ENCODE measurements at regions not wholly inside any gene's neighbourhood (a gene's known extent, or its start where the extent isn't known, plus 50 kb on each side); places are given as distances from the start of the nearest gene placed in this dataset.

DNA sequence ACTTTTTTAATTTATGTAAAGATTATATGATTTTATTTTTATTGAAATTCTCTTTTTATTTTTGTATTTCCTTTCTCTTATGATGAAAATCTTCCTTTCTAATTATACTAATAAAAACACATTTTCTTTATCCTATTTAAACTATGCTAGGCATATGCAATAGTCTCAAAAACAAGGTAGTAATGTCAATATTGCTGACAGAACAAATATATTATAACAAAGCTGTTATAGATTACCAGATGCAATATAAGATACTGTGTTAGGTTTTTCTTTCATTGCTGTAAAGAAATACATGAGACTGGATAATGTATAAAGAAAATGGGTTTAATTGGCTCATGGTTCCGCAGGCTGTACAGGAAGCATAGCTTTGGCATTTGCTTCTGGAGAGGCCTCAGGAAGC lies 631.2 kb upstream of the SOX11 start:
- DNase-seq (ENCODE audit: low read depth in 2 of 2), result no peak

DNA sequence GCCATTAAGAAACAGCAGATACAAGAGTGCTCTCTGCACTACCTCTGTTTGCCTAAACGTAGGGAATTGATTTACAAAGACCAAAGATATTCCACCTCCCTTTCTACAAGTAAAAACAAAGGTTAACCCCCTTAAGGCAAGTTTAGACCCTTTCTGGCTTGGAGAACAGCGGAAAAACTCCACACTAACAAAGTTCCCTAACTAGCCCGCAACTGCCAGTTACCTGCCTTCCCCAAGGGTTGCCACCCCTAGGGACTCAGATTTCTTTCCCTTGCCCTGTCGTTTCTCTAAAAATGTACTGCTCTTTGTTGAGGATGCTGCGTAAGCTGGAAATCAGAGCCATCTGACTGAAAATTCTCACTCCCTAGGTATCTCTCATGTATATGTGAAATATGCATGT lies 627.5 kb upstream of the SOX11 start:
- DNase-seq (ENCODE audit: low read depth in 2 of 2), result no peak

DNA sequence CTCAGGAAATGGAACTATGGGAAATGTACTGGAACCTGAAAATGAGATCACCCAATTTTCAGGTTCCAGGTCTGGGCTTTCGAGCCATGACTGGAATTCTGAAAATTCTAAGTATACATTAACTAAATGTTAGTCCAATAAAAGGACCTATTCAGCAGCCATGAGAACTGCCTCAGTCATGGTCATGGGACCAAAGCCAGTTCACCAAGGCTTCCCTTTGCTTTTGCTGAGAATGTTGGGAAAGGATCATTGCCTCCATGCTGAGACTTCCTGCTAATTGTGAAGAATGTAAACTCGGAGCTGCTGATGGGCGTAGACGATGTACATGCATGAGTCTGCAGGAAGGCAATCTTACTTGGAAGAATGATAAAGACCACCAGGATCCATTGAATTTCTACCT lies 624.4 kb upstream of the SOX11 start:
- DNase-seq (ENCODE audit: low read depth in 2 of 2), result no peak

DNA sequence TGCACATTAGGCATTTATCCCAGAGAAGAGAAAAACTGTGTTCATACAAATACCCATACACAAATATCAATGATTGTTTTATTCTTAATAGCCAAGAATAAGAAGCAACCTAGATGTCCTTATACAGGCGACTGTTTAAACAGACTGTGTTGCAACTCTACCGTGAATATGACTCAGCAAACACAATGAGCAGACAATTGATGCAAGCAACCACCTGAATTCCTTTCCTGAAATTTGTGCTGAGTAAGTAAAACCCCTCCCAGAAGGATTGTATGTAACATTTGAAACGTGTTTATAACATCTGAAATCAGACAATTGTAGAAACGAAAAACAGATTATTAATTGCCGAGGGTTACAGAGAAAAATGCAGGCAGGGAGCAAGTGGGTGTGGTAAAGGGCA lies 621.9 kb upstream of the SOX11 start:
- DNase-seq (ENCODE audit: low read depth in 2 of 2), result no peak

DNA sequence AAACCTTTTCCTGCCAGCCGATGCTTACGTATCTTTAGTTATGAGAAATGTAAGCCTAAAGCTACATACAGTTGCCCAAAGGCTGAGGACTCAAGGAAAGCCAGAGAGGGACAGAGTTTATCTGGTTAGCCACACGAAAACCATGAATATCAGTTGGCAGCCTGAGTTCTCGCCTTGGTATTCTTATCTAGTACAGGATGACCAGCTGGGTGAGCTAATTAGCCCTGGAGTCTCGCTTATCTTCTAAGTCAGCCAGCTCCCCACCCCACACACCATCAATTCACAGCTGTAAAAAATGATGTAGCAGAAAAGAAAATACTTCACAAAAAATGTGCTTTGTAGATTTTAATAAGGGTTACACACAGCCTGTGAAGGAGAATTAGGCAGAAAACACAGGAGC lies 617.5 kb upstream of the SOX11 start:
- no peak for DNase-seq (ENCODE audit: low read depth in 2 of 2)

DNA sequence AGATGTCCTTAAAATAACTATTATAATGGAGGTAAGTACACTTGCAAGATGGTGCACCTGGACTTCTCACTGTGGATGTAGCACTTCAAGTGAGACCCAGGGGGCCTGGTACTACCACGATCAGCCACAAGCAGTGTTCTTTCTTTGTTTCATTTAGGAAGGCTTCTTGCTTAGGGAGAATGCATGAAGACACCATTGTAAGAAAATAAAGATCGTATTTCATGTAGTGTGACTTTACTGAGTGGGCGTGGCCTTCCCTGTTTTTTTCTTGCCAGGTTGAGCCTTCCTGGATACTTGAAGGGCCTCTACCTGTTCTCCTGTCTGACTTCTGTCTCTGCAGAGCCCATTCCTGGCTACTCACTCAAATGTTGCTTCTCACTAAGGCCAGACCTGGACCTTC lies 615.6 kb upstream of the SOX11 start:
- no peak for DNase-seq (ENCODE audit: low read depth in 2 of 2)

DNA sequence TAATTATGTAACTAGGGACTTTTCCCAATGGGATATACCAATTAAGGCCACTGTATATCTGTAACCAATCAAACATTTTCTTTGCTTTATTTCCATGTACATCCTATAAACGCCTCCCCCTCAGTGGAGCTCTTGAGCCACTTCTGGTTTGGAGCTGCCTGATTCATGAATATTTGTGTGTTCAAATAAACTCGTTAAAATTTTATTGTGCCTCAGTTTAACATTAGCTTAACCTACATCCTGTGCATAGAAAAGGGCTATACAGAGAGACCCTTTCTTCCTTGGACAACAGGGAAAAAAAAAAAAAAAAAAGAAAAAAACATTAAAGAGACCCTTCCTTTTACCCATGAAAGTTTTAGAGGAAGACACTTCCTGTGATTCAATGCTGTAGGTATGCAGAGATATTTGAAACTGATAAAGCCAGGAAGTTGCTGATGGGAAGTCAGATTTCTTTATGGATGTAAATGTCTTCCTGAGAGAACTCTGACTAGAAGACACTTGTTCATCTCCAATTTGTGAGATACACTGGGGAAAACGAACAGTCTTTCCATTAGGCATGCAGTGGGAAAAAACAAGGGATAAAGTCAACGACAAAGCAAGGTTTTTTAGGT lies 614.6 kb upstream of the SOX11 start:
- DNase-seq (ENCODE audit: low read depth in 2 of 2), result no peak

DNA sequence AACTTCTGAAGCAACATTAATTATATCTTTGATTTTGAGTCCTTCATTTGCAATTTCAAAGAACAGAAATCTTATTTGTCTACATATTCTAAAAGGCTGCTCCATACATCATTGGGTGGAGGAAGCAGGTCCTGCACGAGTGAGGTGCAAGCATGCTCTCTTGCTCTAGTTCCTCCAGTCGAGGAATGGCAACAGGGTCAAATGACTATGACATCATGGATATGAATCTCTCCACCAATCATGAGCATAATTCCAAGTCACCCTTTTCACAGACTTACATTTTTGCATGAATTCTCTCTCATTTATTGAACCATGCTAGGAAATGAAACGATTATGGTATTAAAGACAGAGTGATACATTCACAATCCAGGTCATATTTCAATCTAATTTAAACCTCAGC lies 608.8 kb upstream of the SOX11 start:
- DNase-seq (ENCODE audit: low read depth in 2 of 2), result no peak

DNA sequence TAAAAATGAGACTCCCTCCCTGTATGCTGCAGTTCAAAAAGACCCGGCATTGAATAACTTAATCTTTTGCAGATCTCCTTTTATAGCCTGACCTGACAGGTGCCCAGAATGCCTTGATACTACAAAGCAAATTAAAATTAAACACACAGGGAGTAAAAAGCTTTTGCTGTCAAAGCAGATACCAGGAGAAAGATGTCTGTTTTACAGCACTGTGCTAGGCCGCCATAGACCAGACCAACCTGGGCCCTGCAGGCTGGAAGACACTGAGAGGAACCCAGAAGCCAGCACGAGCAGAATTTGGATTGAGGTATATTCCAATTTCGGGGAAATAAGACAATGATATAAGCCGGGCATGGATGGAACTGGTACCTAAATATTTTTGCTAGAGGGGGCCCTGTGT lies 602.8 kb upstream of the SOX11 start:
- DNase-seq (ENCODE audit: low read depth in 2 of 2), result no peak

DNA sequence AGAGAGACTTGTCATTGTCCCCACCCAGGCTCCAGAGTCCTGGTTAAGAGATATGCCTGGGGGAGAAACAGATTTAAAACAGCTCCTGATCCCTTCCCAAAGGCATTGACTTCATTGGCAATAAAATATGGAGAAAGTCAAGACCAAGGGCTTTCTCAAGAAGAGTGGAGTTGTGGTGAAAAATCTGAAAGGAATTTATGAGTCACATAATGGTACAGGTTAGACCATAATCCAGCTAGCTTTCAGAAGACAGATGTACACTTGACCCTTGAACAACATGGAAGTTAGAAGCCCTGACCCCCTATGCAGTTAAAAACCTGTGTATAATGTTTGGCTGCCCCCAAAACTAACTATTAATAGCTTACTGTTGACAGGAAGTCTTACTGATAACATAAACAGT lies 599.1 kb upstream of the SOX11 start:
- DNase-seq (ENCODE audit: low read depth in 2 of 2), result no peak

DNA sequence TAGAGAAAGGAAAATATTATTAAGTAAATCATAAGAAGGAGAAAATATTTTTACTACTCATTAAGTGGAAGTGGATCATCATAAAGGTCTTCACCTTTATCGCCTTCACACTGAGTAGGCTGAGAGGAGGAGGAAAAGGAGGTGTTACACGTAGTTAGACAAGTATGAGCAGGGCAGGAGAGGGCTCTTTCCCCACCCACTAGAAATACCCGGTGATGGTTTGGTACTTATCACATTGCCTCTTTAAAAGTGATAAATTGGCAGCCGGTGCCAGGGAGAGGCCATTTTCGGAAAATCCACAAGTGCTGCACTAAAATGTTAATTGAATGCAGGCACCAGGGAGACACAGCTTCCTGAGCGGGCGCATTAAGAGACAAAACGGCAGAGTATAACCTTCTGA lies 598.7 kb upstream of the SOX11 start:
- no peak for DNase-seq (ENCODE audit: low read depth in 2 of 2)

DNA sequence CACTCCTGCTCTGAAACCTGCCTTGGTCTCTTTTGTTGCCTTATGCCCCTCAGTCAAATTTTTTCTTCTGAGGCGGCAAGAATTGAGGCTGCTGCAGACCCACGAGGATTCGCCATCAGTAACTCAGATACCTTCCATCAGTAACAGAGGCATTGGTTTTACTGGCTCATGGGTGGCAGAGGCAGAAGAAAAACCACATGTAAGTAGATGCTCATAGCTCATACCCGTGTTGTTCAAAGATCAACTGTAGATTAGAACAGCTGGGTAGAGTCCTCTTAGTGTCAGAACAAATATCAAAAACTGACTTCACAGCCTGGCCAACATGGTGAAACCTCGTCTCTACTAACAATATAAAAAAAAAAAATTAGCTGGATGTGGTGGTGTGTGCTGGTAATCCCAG lies 598.0 kb upstream of the SOX11 start:
- DNase-seq (ENCODE audit: low read depth in 2 of 2), result no peak

DNA sequence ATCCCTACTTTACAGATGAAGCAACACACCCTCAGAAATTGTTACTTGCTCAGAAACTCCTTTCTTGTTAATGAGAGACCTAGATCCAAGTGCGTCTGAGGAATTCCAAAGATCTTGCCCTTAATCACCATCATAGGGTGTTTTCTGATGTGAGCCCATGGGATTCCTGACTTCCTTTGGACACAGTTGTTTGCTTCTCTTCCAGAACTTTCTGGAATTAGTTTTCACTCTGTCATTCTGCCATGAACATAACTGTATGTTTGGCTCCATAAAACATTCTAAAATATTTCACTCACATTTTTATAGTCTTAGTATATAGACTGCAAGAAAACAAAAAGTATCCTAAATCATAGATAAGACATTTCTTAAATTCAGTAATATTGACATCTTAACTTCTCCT lies 593.9 kb upstream of the SOX11 start:
- DNase-seq (ENCODE audit: low read depth in 2 of 2), result no peak

DNA sequence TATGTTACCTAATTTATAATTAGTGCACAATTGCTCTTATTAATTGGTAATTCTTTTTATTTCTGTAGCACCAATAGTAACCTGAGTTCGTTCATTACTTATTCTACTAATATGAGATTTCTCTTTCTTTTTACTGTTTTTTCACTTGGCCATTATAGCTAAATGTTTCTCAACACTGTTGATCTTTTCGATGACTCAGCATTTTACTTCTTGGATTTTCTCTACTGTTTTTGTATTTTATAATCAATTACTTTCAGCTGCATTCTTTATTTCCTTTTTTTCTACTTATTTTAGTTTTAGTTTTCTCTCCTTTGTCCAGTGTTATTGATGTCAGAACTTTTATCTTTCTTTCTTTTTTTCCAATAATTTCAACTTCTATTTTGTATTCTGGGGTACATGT lies 589.4 kb upstream of the SOX11 start:
- DNase-seq (ENCODE audit: low read depth in 2 of 2), result no peak

DNA sequence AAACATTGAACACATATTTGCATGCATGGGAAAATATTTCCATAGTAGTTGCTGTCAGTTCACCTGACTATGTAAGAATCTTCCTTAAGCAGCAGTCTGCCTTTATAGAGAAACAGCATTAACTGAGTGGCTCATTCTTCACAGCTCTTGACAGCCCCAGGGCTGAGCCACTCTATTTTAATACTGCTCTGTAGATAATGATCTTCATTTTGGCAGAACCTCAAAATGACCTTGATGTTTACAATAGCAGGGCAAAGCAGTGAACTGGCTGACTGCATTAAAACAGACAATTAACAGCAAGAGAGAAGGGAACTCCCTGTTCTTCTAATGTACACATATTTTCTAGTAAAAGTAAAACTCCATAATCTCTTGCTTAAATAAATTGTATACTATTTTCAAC lies 580.6 kb upstream of the SOX11 start:
- no peak for DNase-seq (ENCODE audit: low read depth in 2 of 2)

DNA sequence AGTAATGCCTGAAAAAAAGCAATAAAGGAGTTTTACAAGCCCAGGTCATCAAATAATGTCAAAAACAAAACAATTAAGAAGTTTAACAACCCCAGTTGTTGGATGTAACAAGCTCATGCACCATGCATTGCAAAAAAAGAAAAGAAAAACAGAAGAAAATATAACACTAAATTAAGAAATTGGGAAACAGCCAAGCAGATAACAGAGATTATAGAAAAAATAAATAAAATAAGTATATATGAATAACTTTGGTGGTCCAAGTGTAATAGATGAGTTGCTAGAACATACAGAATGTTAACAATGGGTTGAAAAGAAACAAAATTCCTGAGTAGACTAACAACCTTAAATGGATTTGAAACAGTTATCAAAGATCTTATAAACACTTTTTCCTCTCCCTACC lies 573.1 kb upstream of the SOX11 start:
- no peak for DNase-seq (ENCODE audit: low read depth in 2 of 2)

DNA sequence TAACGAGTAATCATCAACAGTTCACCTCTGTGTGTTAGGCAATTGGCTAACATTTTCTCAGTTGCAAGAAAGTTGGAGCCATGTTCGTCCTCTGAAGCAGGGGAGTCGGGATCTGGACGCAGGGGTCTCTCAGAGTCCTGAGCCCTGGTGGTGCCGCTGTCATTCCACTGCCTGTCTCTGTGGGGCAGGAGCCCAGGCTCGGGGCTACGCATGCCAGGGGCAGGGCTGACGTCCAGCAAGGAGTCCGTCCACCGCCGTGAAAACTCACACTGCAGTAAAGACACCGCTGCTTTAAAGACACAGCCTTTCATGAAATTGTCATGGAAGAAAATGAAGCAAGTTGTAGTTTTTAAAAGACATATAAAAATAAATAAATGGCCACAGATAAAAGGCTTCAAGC lies 571.1 kb upstream of the SOX11 start:
- no peak for DNase-seq (ENCODE audit: low read depth in 2 of 2)

DNA sequence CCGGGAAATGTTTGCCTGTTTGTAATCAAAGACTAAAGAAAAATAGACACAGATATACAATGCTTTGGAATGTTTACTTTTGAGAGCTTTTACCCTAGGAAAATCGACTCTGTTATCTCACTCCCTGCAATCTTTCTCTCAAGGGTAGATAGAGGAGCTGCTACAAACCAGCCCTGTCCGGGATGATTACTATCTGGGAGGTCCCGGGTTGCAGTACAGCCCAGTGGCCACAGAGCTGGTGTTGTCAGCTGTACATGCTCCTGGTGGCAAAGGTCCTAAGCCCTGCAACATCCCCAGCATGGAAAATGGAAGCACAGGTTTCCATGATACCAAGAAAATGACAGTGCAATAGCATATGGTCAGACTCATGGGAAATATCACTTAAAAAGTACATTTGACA lies 570.5 kb upstream of the SOX11 start:
- no peak for DNase-seq (ENCODE audit: low read depth in 2 of 2)

DNA sequence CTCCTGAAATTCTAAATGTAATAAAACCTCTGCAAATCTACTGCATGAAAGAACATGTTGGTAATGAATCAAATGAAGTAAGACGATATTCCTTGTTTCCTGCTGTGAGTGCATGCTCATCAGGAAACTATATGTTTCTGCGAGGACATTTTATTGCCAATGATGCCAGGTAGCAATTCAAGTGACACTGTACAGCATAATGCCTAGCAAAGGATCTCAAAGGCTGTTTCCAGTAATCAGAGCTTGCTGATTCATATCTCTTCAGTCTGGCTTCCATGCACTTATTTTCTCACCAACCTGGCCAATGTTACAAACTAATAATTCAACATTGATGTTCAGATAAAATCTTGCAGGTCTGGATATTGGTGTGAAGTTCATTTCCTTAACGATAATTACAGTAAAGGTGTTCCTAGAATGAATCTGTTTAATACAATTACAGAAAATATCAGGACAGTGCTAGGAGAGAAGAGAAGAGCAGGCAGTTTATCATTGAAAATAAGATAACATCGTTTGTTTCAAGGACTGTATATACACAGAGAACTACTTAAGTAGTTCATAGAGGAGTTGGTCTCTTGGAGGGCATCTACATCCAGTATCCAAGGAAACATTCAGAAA lies 568.5 kb upstream of the SOX11 start:
- no peak for DNase-seq (ENCODE audit: low read depth in 2 of 2)

DNA sequence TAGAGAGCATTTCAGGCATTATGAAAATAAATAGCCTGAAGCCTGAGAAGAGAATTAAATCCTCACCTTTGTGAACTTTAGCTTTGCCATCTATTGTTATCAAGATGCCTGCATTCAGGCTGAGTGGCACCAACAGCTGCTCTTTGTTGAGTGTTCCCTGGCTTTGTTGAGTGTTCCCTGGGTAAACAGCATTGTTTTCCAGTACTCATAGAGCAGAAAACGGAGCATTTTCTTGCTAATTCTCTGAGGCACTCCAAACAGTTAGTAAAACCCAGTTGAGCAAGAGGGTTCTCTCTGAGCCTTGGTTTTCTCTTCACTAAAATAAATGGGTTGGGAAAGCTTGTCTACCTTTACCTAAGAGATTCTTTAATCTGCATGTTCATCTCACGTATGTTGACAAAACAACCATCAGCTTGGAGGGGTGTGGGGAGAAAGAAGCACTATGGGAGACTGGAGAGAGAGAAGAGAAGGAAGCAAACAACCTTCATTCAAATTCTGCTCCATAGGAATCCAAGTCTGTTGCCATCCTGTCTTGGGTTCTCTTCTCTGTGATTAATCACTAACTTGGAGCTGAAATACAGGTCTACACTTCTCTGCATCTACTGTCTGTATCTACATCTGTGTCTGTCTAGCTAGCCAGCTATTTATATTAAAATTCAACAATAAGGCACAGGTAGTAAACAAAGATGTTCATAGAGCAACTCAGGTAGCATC lies 567.0 kb upstream of the SOX11 start:
- no peak for DNase-seq (ENCODE audit: low read depth in 2 of 2)

DNA sequence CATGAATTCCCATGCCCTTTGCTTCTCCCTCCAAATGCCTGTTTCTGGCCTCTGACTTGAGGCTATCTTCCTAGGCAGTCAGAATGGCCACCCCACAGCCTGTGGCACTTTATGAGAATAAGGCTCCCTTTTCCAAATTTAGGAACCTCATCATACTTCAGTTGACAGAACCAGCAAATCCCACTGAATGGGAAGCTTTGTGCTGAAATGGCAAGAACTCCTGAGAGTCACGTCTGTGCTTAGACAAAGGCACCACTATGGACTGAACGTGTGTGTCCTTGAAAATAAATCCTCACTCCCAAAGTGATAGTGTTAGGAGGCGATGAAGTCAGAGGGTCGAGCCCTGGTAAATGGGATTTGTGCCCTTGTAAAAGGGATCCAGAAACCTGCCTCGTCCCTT lies 559.9 kb upstream of the SOX11 start:
- no peak for DNase-seq (ENCODE audit: low read depth in 2 of 2)

DNA sequence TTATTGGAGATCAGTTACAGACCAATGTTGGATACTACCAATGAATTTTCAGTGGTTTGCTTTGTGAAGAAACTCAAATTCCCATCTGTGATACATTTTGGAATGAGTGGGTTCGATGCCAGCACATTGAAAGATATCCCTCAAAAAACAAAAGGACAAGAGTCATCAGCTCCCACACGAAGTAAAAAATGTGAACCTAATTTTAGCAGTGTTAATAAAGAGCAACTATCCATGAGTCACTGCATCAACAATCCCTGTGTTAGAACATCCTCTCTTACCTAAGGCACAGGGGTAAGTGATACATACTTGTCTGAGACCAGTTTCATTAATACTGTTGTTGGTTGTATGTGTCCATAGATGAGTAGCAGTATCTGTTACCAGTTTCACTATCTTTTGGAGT lies 551.8 kb upstream of the SOX11 start:
- DNase-seq (ENCODE audit: low read depth in 2 of 2), result no peak

DNA sequence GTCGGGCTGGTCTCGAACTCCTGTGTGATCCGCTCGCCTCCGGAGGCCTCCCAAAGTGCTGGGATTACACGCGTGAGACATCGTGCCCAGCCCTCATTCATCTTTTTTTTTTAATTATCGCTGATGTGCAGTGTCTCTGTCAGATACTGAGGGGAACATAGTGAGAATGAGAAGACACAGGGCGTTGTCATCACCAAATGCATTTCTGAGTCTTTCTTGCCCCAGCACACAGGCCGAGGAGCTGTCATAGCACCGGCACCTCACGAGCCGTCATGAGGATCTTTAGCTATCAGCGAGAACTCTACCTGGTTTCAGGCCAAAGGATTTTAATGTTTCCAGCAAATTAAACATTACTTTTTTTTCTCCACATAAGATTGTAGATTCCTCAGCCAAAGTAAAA lies 548.0 kb upstream of the SOX11 start:
- DNase-seq (ENCODE audit: low read depth in 2 of 2), result no peak

DNA sequence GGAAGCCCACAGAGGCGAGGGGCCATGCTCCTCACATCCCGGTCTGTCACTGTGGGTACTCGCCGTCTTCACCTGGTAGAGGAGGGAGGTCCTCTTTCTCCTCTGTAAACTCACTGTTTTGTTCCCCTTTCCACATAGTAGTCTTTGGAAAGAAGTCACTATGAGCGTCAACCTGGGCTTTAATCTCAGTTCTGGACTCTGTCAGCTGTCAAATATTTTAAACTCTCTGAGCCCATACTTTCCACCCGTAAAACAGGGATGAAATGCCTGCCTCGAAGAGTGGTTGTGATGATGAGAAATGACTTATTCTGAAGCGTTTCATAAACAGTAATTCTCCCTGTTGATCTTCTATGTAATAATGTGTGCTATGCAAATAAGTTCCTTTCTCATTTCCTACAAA lies 547.1 kb upstream of the SOX11 start:
- no peak for DNase-seq (ENCODE audit: low read depth in 2 of 2)

All from stimulated activated CD4-positive, alpha-beta T cell treated with anti-CD3 and anti-CD28 coated beads, Interleukin-12 subunit alpha, Interleukin-12 subunit beta, amount 100 ng/mL, for 24 hours (primary cell).